Lower leg skin (tissue), 3 donors: ENCODE measurements at regions not wholly inside any gene's neighbourhood (a gene's known extent, or its start where the extent isn't known, plus 50 kb on each side); places are given as distances from the start of the nearest gene placed in this dataset.

ENCODE experiments used
- POLR2A ChIP-seq, 2 donors: fragments of 450-650 bp; IDR thresholded peaks; one replicate each; pipeline ENCODE4 v1.6.1; 2016 to 2017; ENCODE audit warnings: antibody characterized with exemption in 2 of 2, mild to moderate bottlenecking in 1 of 2, moderate library complexity in 1 of 2
- TF ChIP-seq, protein P1 (sequence below), 3 donors: fragments of 450-650 bp; IDR thresholded peaks; one replicate each; pipeline ENCODE4 v1.5.1; 2016; ENCODE audit warnings: antibody characterized with exemption in 3 of 3, mild to moderate bottlenecking in 3 of 3, moderate library complexity in 2 of 3

DNA sequence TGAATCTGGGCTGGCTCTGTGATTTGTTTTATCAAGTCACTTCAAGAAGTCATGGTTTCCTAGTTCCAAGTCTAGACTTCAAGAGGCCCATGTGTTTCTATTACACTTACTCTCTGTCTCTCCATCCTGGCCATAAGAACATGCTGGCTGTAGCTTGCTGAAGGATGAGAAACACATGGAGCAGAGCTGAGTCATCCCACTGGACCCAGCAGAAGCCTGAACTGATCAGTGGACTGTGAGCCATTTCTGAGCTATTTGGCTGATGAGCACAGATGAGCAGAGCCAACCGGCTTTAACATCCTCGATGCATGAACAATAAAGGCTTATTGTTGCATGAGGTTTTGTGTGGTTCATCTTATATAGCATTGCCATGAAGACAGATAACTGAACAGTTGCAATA lies 290.6 kb upstream of the BOD1L1 start:
- no peak for TF ChIP-seq POLR2A (IDR thresholded peaks at IDR 0.05)
- TF ChIP-seq, protein P1, sequence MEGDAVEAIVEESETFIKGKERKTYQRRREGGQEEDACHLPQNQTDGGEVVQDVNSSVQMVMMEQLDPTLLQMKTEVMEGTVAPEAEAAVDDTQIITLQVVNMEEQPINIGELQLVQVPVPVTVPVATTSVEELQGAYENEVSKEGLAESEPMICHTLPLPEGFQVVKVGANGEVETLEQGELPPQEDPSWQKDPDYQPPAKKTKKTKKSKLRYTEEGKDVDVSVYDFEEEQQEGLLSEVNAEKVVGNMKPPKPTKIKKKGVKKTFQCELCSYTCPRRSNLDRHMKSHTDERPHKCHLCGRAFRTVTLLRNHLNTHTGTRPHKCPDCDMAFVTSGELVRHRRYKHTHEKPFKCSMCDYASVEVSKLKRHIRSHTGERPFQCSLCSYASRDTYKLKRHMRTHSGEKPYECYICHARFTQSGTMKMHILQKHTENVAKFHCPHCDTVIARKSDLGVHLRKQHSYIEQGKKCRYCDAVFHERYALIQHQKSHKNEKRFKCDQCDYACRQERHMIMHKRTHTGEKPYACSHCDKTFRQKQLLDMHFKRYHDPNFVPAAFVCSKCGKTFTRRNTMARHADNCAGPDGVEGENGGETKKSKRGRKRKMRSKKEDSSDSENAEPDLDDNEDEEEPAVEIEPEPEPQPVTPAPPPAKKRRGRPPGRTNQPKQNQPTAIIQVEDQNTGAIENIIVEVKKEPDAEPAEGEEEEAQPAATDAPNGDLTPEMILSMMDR (IDR thresholded peaks at IDR 0.05), result no peak
